ENCODE measurements at regions not wholly inside any gene's neighbourhood (a gene's known extent, or its start where the extent isn't known, plus 50 kb on each side); places are given as distances from the start of the nearest gene placed in this dataset.

DNA sequence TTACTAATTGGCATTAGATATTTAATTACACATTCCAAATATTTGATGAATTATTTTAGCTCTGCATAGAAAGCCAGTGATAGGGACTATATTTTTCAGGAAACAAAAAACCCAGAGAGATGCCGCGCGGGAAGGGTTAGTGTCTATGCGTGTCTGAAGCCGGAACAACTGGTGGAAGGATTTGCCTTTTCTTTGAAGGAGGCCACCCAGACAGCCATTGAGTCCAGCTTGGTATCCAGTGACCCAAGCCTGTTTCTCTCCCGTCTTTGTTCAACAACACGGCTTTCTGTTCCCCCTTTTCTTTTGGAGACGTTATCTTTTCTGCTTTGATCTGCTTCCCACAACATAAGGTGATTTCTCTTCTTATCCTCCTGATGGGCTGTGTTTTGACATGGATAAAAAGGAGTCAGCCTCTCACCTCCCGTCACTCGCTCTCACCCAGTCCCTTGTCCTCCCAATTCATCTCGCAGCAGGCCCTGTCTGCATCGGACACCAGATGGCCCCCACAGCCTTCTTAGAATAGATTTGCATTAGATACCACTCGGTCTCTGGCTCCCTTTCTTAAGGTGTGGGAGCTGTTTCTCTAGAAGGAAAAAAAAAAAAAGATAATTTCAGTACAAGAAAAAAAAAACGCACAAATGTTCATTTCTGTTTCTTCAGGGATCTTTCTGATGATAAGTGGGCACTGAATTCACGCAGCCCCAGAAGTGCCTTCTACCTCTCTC lies 361.8 kb downstream of the ZNF536 start:
- no peaks in the 10 kb centered on the region for H3K9me3 ChIP-seq (ENCODE audit: control insufficient read depth, insufficient read depth, low read depth, low read length)
- TF ChIP-seq SIN3A (IDR thresholded peaks at IDR 0.05; ENCODE audit: borderline replicate concordance, insufficient read depth, low read depth, low read length) (no peak), POLR2AphosphoS5 (IDR thresholded peaks at IDR 0.05; ENCODE audit: low read depth, low read length) (no peak), CTCF (IDR thresholded peaks at IDR 0.05) (no peak; the same call in 1 of the 2 replicates), TCF7L2 (IDR thresholded peaks at IDR 0.05; ENCODE audit: low read depth, low read length) (no peak)
- TF ChIP-seq, protein P1, sequence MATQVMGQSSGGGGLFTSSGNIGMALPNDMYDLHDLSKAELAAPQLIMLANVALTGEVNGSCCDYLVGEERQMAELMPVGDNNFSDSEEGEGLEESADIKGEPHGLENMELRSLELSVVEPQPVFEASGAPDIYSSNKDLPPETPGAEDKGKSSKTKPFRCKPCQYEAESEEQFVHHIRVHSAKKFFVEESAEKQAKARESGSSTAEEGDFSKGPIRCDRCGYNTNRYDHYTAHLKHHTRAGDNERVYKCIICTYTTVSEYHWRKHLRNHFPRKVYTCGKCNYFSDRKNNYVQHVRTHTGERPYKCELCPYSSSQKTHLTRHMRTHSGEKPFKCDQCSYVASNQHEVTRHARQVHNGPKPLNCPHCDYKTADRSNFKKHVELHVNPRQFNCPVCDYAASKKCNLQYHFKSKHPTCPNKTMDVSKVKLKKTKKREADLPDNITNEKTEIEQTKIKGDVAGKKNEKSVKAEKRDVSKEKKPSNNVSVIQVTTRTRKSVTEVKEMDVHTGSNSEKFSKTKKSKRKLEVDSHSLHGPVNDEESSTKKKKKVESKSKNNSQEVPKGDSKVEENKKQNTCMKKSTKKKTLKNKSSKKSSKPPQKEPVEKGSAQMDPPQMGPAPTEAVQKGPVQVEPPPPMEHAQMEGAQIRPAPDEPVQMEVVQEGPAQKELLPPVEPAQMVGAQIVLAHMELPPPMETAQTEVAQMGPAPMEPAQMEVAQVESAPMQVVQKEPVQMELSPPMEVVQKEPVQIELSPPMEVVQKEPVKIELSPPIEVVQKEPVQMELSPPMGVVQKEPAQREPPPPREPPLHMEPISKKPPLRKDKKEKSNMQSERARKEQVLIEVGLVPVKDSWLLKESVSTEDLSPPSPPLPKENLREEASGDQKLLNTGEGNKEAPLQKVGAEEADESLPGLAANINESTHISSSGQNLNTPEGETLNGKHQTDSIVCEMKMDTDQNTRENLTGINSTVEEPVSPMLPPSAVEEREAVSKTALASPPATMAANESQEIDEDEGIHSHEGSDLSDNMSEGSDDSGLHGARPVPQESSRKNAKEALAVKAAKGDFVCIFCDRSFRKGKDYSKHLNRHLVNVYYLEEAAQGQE (IDR thresholded peaks at IDR 0.05; ENCODE audit: insufficient read depth in 1 of 2, low read depth in 2 of 2, low read length in 1 of 2): no peak
- no TSS peak for BruUV-seq (replicated peaks)
- in situ Hi-C loops (cut with HindIII; ENCODE audit: low pct_unique_long_range_greater_than_20kb, low sequenced_read_pairs): no loop called here
- ChIA-PET POLR2A (no interaction called here), CTCF (interaction anchor here (0.6 kb wide), 1 partner anchor 19 kb away, joined by 4 read pairs; no protein-coding TSS in a partner anchor)
- no peak overlapping the region for H3K27ac ChIP-seq (ENCODE audit: low read length)
- intact Hi-C loops (cut with micrococcal nuclease; ENCODE audit: unreplicated experiment): no loop called here
- no peak overlapping the region for H3K4me3 ChIP-seq (ENCODE audit: low read depth in 2 of 2, low read length in 2 of 2)
- H3K27me3 ChIP-seq (ENCODE audit: control insufficient read depth, insufficient read depth, low read length): no peaks in the 10 kb centered on the region
- H3K36me3 ChIP-seq (ENCODE audit: control insufficient read depth, insufficient read depth, low read length): no peaks in the 10 kb centered on the region
- no peaks in the 10 kb centered on the region for H3K4me1 ChIP-seq (ENCODE audit: control insufficient read depth, insufficient read depth, low read length)
- ATAC-seq: no peak
- no peak for DNase-seq (ENCODE audit: low read depth, low spot score)

GRCh38 chr19:30731591-30731990 lies 359.4 kb downstream of the ZNF536 start:
- POLR2A ChIA-PET: no interaction called here
- BruUV-seq (replicated peaks): no TSS peak
- Histone ChIP-seq H3K4me3 (ENCODE audit: low read depth in 2 of 2, low read length in 2 of 2) (no peak overlapping the region), H3K9me3 (ENCODE audit: control insufficient read depth, insufficient read depth, low read depth, low read length) (no peaks in the 10 kb centered on the region), H3K4me1 (ENCODE audit: control insufficient read depth, insufficient read depth, low read length) (no peaks in the 10 kb centered on the region), H3K27ac (ENCODE audit: low read length) (no peak overlapping the region), H3K27me3 (ENCODE audit: control insufficient read depth, insufficient read depth, low read length) (no peaks in the 10 kb centered on the region; the same call in 1 of the 2 replicates), H3K36me3 (ENCODE audit: control insufficient read depth, insufficient read depth, low read length) (no peaks in the 10 kb centered on the region)
- in situ Hi-C loops (cut with HindIII; ENCODE audit: low pct_unique_long_range_greater_than_20kb, low sequenced_read_pairs): no loop called here
- TF ChIP-seq SIN3A (IDR thresholded peaks at IDR 0.05; ENCODE audit: borderline replicate concordance, insufficient read depth, low read depth, low read length): no peak
- TF ChIP-seq, protein P1 (IDR thresholded peaks at IDR 0.05; ENCODE audit: insufficient read depth in 1 of 2, low read depth in 2 of 2, low read length in 1 of 2): no peak
- no peak for TF ChIP-seq POLR2AphosphoS5 (IDR thresholded peaks at IDR 0.05; ENCODE audit: low read depth, low read length)
- TF ChIP-seq CTCF (IDR thresholded peaks at IDR 0.05): no peak
- ATAC-seq: no peak
- intact Hi-C loops (cut with micrococcal nuclease; ENCODE audit: unreplicated experiment): no loop called here
- CTCF ChIA-PET: no interaction called here
- no peak for DNase-seq (ENCODE audit: low read depth, low spot score)

Data from Panc1 (cell line).